C4-2B (cell line): ENCODE measurements at regions not wholly inside any gene's neighbourhood (a gene's known extent, or its start where the extent isn't known, plus 50 kb on each side); places are given as distances from the start of the nearest gene placed in this dataset.

ENCODE experiments used
- ZFX ChIP-seq: fragments of 450-650 bp; IDR thresholded peaks from 2 replicates; pipeline ENCODE4 v1.6.1; 2017
- TF ChIP-seq, protein P1 (sequence below): fragments of 450-650 bp; conservative IDR thresholded peaks from 2 replicates; pipeline ENCODE4 v1.5.1; 2017; ENCODE audit warnings: mild to moderate bottlenecking

DNA sequence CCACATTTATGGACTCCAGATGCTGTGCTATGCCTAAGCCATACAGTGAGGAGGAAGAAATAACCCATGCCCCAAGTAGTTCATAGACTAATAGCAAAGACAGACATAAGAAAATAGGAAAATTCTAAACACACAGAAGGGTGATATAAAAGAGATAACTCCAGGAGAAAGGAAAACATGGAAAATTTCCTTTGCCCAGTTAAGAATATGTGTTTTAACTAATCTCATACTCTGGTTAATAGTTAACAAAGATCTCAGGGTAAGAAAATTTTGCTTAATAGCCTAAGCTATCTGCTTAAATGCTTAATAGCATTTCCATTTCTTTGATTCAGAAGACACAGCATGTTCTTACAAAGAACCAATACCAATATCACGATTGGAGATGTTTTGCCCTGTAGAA lies 358.0 kb downstream of the MSX2 start:
- TF ChIP-seq, protein P1, sequence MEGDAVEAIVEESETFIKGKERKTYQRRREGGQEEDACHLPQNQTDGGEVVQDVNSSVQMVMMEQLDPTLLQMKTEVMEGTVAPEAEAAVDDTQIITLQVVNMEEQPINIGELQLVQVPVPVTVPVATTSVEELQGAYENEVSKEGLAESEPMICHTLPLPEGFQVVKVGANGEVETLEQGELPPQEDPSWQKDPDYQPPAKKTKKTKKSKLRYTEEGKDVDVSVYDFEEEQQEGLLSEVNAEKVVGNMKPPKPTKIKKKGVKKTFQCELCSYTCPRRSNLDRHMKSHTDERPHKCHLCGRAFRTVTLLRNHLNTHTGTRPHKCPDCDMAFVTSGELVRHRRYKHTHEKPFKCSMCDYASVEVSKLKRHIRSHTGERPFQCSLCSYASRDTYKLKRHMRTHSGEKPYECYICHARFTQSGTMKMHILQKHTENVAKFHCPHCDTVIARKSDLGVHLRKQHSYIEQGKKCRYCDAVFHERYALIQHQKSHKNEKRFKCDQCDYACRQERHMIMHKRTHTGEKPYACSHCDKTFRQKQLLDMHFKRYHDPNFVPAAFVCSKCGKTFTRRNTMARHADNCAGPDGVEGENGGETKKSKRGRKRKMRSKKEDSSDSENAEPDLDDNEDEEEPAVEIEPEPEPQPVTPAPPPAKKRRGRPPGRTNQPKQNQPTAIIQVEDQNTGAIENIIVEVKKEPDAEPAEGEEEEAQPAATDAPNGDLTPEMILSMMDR, result no peak
- no peak for TF ChIP-seq ZFX
